GM12864 (cell line): ENCODE measurements at regions not wholly inside any gene's neighbourhood (a gene's known extent, or its start where the extent isn't known, plus 50 kb on each side); places are given as distances from the start of the nearest gene placed in this dataset.

ENCODE experiments used
- DNase-seq: peaks from one replicate; pipeline ENCODE4 v3.0.0-alpha.2; 2011; ENCODE audit warnings: low read depth
- H3K4me3 ChIP-seq: 2 replicates; pipeline ENCODE4 v1.5.1; 2011; ENCODE audit warnings: mild to moderate bottlenecking, low read depth, low read length, control low read depth
- TF ChIP-seq, protein P1 (sequence below): IDR thresholded peaks from 2 replicates; pipeline ENCODE4 v1.5.1; 2011; ENCODE audit warnings: low read depth, mild to moderate bottlenecking, moderate library complexity, low read length, control low read depth, inconsistent platforms; ENCODE audit errors: missing control alignments

DNA sequence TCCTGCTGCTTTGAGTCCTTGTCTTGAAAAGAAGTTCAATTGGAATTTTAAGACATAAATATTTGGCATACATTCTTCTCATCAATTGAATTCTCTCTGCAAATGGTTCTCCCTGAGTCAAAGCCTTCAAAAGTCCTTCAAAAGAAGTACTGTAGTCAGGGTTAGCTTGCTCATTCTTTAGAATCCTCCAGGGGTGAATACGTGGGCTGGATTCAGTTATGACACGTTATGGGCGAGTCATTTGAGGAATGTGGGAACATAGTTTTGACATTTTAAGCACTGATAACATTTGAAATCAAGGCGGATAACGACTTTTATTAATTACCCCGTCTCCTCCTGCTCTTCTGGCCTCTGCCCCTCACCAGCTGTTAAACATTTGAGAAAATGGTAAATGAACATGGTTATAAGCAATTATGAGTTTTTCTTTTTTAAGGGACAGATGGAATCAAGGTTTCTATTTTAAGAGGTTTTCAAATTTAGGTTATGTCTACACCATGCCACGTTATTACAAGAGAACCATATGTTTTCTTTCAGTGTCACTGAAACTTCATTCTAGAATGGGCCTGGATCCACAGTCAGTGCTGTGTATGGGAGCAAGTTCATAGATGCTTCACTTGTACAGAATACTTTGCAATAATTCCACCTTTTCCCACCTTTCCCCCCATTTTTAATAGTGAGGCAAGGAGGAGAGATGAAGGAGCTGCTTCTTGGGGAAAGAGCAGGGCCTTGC, 273.1 kb downstream of the TSN start:
- TF ChIP-seq, protein P1, sequence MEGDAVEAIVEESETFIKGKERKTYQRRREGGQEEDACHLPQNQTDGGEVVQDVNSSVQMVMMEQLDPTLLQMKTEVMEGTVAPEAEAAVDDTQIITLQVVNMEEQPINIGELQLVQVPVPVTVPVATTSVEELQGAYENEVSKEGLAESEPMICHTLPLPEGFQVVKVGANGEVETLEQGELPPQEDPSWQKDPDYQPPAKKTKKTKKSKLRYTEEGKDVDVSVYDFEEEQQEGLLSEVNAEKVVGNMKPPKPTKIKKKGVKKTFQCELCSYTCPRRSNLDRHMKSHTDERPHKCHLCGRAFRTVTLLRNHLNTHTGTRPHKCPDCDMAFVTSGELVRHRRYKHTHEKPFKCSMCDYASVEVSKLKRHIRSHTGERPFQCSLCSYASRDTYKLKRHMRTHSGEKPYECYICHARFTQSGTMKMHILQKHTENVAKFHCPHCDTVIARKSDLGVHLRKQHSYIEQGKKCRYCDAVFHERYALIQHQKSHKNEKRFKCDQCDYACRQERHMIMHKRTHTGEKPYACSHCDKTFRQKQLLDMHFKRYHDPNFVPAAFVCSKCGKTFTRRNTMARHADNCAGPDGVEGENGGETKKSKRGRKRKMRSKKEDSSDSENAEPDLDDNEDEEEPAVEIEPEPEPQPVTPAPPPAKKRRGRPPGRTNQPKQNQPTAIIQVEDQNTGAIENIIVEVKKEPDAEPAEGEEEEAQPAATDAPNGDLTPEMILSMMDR, result no peak
- DNase-seq, result no peak
- H3K4me3 ChIP-seq, result no peak overlapping the region

DNA sequence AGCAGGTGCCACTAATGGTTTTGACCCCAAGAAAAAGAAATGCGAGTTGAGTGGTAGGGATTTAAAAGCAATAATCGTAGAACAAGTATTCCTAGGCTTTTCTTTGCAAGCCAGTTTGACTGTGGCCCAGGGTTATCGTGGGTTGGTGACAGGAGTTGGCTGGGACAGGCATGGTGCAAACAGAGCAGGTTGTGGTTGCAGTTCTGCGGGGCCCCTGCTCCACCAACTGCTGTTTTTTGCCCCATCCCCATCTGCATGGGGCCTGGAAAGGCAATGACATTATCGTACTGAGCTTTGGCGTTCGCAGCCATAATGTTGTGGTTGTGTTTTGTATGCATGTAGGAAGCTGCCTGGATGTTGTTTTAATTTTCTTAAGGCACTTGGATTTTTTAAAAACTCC, 274.0 kb downstream of the TSN start:
- no peak for DNase-seq
- TF ChIP-seq, protein P1, result no peak
- H3K4me3 ChIP-seq, result no peak overlapping the region

DNA sequence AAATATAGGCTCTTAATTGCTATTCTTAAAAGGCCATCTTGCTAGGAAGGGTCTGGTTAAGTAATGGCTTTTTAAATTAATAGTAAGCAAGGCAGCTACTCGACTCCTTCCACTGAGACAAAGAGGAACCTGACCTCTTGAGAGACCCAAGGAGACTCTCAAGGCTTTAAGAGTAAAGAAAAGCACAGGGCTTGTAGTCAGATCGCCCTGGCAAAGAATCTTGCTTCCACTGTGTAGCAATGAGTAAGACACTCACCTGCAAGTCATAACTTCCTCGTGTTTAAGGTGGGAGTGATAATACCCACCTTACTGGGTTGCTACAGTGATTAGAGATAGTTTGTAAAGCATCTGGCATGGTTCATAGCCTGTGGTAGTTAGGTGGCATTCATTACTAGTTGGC, 274.5 kb downstream of the TSN start:
- no peak for DNase-seq
- TF ChIP-seq, protein P1, result no peak
- no peak overlapping the region for H3K4me3 ChIP-seq

- TF ChIP-seq, protein P1, result no peak
- DNase-seq, result no peak
- H3K4me3 ChIP-seq, result no peak overlapping the region
Measured at GRCh38 chr2:122031544-122032263, 276.3 kb downstream of the TSN start.

- DNase-seq, result no peak
- no peak overlapping the region for H3K4me3 ChIP-seq
- TF ChIP-seq, protein P1, result no peak
Measured at GRCh38 chr2:122032264-122032645, 276.8 kb downstream of the TSN start.

DNA sequence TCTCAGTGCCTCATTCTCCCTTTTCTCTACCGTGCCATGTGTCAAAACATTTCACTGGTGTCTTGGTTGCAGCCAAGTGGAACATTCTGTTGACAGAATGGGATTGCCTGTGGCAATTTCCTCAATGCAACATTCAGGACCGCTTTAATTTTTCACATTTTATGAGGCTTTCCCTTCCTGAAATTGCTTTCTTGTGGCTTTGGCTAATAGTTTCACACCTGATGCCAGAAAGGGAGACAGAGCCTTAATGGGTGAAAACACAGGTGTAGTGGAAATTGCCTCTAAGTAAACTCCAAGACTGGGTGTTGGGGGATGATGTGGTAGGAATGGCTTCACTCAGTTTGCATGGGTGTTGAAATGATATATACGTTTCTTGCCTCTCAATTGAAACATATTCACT, 278.3 kb downstream of the TSN start:
- TF ChIP-seq, protein P1, result no peak
- no peak for DNase-seq
- no peak overlapping the region for H3K4me3 ChIP-seq
